Tongue (tissue), 1 donor: ENCODE measurements at regions not wholly inside any gene's neighbourhood (a gene's known extent, or its start where the extent isn't known, plus 50 kb on each side); places are given as distances from the start of the nearest gene placed in this dataset.

ENCODE experiments used
- DNase-seq: peaks from one replicate; pipeline ENCODE4 v3.0.0-alpha.2; 2015

DNA sequence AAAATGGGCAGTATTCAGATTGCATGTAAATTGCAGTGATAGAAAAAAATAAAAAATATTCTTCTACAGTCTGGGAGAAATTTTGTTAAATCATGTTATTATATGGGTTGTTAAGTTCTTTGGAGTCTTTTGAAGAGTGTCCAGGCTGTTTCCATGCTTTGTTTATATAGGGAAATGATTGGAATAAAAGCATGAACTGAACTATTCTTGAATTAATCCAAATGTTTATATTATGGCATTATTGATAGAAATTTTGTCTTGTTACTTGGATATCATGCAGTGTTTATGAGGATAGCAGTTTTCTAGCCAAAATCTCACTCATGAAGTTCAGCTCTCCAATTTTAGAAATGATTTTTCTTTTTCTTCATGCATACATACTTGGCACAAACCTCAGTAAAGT, 108.2 kb upstream of the NAV3 start:
- peak; percentile 17 for DNase-seq

DNA sequence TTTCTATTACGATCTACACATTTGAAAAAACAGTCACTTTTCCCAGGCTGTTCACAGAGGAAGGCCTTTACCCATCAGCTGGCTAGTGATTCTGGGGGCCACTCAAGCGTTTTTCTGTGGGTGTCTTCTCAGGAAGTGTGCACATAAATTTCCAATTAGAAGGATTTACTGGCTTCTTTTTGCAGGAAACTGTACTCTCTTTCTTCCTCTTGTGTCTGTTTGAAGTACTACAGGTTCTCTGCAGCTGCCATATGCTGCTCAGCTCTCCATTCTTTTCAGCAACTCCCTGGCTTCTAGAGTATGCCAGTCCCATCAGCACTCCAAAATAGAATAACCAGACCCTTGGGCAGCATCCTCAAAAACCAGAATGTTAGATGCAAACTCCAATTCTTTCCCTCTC, 110.4 kb upstream of the NAV3 start:
- DNase-seq, result no peak

DNA sequence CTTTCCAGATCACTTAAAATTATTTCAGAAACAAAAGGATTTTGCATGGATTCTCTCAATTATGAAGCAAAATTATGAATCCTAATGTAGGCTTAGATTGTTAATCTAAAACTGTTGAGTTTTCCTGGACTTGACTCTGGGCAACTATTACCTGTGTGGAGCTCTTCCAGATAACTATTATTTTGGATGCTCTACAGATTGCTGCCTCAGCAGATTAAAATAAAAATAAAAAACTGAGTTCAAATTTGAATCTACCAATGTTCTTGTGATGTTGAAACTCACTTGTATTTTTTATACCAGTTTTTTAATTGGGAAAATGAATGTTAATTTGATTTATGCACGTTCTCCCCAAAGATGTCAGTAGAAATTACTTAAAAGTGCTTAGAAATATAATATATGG, 120.5 kb upstream of the NAV3 start:
- no peak for DNase-seq

DNA sequence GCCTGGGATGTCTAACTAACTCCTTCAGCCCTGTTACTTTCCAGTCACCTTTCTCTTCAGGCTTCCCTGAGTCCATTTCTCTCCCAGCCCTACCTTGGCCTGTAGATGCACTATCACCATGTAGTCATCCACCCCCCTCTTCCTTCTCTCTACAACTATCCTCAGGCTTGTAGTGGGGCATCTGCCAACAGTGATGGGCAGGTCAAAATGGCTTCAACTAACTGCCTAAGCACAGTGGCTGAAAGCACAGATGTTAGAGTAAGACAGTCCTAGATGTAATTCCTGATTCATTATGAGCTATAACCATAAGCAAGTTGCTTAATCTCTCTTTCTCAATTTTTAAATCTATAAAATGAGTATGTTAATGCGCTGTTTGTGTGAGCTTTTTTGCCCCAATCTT, 133.6 kb upstream of the NAV3 start:
- no peak for DNase-seq

DNA sequence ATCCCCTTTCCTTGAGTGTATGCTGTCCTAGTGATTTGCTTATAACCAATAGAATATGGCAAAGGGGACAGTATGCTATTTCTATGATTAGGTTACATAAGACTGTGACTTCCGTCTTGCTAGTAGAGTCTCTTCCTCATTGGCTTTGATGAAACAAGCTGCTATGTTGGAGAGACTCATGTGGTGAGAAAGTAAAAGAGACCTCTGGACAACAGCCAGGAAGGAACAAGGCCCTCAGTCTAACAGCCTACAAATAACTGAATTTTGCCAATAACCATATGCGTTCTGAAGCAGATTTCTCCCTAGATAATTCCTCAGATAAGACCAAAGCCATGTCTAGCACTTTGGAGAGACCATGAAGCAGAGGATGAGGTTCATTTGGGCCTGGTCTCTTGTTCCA, 134.5 kb upstream of the NAV3 start:
- no peak for DNase-seq

DNA sequence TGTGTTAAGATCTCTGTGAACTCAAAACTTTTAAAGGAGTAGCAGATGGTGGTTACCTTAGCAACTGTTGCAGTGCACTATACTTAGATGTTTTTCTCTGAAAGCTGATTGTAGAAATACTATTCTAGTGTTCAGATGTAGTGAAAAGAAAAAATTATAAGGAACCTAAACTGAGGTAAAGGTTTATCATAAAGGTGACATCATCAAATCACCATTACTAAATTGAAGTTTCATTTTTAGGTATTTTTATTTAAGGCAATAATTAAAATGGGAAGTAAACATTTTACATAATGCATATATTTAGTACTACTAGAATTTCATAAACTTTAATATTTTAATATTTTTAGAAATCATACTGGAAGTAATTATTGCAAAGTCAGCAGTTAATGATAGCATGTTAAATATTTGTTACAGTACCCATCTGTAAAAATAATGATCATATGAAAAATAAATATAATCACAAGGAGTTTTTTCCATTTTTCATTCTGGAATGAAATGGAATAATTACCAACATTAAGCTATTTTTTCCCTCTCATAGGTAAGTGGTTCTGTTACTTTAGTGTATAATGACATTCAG, 141.1 kb upstream of the NAV3 start:
- no peak for DNase-seq

DNA sequence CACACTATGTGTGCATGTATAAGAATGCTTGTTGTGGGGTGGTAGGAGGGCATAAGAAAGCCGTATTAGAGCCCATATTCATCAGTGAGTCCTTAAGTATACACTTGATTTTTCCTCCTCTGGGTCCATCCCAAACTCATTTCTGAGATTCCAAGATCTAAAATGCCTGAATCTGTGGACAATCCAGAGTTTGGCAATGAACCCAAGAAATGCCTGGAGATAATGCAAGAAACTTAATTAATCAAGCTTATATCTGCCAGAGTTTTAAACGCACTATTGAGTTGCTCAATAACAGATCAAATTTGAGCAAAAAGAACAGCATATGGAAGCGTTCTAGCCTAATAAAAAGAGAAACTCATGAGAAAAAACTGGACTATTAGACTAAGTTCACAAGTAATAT, 143.4 kb upstream of the NAV3 start:
- DNase-seq, result peak; percentile 4

DNA sequence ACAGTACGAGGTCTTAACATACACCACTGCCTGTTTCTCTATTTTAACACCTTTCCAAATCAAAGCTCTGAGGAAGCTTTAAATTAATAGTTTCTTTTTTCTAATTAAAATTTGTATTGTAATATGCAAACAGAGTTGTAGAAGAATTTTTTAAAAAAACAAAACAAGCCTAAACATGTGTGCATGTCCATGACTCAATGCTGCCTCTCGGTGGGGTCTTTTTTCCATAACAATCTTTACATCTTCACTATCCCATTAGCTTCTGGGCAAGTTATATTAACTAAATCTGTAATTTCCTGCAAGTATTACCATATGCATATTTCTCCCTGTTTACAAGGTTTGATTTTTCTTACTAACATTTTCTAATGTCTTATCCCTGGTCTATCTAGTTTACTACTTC, 143.9 kb upstream of the NAV3 start:
- peak; percentile 26 for DNase-seq

DNA sequence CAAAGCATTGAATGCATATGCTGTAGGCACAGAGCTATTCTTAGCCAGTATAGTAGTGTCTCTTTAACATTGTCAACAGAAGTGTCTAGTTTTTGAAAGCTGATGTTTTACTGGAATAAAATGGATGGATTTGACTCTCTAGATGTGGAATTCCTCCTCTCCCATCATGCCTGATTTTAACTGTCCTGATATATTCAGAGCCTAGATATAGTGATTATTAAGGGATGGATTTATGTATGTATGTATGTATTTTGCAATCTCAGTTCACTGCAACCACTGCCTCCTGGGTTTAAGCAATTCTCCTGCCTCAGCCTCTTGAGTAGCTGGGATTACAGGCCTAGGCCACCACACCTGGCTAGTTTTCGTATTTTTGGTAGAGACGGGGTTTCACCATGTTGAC, 144.8 kb upstream of the NAV3 start:
- DNase-seq, result no peak

DNA sequence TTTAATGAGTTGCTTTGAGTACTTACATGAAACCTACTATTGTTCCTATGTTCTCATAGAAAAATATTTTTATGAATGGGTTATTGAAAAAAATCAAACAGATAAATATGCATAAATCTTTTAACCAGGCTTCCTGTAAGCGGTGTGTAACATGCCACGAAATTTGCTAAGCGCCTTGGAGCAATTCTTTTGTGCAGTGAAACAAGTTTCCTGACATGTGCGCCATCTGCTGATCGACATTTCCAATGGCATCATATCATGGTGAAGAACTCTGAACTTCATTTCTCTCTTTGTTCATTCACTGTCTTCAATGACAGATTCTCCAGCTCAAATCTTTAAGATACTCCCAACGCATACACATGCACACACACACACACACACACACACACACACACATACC, 145.6 kb upstream of the NAV3 start:
- peak; percentile 87 for DNase-seq

DNA sequence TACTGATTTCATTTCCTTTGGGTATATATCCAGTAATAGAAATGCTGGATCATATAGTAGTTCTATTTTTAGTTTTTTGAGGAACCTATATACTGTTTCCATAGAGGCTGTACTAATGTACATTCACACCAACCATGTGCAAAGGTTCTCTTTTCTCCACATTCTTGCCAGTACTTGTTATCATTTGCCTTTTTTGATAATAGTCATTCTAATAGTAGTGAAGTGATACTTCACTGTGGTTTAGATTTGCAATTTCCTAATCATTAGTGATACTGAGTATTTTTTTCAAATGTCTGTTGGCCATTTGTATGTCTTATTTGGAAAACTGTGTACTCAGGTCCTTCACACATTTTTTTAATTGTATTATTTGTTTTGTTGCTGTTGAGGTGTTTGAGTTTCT, 148.2 kb upstream of the NAV3 start:
- no peak for DNase-seq

DNA sequence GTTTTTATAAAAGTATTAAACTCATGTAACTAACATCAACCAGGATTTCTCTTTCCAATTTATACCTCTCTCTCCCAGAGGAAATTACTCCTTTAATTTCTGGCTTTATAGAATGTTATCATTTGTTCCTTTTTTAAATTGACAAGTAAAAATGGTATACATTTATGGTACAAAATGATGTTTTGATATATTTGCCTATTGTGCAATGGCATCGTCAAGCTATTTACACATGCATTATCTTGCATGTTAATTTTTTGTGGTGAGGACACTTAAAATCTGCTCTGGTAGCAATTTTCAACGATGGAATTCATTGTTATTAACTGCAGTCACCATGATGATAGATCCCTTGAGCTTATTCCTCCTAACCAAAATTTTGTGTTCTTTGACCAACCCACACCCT, 149.0 kb upstream of the NAV3 start:
- no peak for DNase-seq

DNA sequence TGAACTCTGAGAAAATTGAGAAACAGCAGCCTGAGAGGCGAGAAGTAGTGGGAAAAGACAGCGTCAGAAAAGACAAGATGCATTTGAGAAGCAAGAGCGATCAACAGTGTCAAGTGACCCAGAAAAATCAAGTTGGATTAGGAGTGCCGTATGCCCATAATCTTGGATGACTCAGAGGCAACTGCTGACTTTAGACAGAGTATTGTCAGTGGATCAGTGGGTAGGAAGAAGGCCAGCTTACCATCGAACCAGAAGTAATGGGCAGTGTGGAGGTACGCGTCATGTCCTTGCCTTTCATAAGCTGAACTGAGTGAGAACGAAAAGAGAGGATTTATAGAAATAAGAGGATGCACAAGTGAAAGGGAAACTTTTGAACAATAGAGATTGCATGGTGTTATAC, 151.0 kb upstream of the NAV3 start:
- no peak for DNase-seq

DNA sequence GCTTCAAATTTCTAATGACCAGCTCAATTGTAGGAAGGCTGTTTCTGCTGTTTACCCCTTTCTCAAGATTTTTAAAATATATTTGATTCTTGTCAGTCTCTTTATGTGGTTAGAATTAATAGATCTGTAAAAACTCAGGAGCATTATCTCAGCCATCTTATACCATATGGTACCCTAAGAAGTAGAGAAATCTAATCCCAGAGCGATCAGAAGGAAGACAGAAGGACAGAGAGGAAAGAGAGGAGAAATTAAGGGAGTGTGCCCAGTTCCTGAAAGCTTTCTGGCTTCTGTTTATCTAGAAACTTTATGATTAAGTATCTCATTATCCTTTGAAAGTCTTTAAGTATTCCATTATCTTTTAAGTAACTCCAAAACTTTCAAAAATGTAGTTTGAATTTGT, 152.1 kb upstream of the NAV3 start:
- DNase-seq, result no peak

DNA sequence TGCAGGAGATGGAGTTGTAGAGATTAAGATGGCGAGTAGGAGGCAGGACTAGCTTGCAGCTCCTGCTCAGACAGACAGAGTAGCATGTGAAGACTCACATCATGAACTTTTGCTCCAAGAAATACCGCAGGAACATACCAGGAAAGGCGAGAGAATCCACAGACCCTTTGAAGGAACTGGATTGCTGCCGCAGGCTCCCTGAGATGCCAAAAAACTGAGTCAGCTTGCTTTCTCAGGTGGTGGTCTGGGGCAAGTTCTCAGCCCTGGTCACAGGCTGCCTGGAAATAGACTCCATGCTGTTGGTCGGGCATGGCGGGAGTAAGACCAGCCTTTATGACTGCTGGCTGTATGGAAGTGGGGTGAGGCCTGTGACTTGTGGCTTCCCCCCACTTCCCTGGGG, 163.6 kb upstream of the NAV3 start:
- no peak for DNase-seq

DNA sequence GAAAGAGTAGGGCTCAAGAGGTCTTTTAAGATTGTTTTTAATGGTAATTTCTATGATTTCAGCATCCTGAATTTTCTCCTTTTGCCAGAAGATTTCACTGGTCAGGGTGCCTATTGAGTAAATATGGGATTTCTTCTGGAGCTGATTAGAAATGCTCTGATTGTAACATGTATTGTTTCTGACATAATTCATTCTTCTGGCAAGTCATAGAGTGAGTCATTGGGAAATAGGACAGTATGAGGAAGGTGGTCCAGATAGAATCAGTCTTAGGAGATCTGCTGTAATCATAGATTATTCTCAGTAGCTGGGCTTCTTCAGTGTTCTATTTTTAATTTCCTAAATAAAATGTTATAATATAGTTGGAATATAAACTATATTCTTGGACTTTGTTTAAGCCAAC, 182.0 kb upstream of the NAV3 start:
- DNase-seq, result no peak

DNA sequence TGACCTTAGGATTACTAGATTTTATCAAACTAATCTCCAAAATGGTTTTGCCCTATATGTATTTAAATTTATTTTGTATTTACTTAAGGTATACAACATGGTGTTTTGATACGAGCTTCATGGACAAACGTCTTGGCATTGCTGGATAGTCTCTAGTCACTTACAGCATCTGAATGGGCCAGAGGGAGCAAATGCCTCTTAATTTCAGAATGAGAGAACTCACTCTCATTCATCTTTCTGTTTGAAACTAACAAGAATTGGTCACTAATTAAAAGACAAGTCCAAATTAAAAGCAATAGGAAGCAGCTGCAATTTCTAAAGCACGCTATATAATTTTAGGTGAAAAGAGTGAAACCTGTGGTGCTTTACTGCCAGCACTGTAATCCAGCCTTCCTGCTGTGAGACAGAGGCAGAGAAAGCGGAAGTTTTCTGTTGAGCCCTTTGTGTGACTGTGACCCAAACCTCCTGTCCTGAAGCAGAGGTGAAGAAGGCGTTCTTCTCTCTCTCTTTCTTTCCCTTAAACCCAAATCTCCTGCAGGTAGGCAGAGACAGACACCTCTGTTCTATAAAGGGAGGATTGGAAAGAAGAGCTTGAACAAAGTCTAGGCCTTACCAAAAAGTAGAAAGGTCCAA, 184.6 kb upstream of the NAV3 start:
- no peak for DNase-seq

DNA sequence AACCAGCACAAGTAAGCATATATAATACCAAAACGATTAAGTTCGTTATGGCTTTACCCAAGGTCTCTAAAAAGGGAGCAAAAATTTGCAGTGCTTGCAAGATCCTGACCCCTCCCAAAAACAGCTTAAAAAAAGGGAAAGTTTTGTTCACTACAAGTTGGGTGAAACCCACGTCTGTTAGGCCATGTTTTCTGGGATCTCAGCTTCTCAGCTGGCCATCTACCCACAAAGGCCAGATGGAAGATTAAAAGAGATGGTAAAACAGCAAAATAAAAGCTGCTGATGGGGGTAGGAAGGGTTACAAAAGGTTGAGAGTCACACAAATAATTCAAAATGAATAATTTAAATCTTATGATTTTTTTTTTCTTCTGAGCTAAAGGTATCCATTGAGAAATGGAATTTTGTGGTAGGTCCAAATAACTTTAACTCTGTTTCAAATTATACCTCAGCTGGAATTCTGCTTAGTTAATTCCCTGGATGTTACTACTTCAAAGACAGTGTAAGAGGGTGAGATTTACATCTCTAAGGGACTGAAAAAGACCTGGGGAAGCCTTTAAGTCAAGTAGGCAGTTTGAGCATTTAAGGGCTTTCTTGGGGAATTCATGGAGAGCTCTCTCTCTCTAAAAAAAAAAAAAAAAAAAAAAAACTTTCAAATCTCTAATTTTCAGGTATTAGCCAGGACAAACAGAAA, 185.6 kb upstream of the NAV3 start:
- no peak for DNase-seq

DNA sequence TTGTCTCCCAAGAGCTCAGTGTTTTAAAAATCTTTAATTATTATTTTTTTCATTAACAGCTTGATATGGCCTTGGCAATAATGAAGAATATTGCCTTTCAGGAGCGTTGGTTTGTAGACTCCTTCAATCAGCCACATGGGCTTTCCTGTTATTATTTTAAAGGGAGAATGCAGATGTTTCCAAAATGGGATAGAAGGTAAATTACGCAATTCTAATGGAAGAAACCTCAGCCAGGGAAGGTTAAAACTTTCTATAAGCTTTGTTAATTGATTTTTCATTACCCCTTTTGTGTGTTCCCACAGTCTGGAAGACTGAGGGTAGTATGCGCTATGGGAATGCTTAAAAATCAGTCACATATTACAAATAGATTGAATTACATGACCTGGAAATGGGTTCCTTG, 188.4 kb upstream of the NAV3 start:
- DNase-seq, result no peak

DNA sequence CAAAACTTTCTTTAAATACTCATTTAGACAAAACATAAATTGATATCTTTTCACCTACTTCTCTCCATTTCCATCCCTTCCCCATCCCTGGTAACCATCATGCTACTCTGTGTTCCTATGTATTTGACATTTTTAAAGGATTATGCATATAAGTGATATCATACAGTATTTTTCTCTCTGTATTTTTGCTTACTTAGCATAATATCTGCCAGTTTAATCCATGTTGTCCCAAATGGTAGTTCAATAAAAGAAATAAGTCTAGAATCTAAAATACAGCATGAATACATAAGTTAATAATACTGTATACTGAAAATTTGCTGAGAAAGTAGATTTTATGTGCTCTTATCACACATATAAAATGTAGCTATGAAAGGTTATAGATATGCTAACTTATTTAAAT, 190.3 kb upstream of the NAV3 start:
- DNase-seq, result no peak

DNA sequence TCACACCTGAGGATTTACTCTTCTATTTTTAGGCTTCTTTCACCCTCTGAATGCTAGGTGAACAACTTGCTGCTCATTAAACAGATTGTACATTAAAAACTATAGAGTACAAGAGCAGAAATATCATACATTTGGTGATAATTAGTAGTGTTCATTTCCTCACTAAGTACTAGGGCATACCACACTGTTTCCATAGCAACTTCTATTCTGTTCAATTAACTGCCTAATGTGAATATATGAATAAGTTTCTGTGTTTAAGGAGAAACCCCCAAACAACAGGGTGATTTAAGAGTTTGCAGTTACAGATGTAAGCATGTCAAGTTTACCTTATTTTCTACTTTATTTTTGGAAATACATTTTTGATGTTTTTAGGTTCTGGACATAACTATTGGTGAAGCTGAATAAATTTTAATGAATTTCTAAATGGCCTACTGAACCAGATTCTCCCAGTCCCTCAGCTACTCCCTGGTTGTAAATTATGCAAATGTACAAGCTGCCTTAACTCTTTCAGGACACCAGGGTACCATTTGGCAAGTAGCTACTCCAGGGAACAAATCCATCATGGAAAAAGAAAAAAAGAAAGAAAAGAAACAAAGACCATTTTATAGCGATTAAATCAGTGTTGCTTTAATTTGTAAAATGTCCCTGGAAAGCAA, 199.8 kb upstream of the NAV3 start:
- no peak for DNase-seq

DNA sequence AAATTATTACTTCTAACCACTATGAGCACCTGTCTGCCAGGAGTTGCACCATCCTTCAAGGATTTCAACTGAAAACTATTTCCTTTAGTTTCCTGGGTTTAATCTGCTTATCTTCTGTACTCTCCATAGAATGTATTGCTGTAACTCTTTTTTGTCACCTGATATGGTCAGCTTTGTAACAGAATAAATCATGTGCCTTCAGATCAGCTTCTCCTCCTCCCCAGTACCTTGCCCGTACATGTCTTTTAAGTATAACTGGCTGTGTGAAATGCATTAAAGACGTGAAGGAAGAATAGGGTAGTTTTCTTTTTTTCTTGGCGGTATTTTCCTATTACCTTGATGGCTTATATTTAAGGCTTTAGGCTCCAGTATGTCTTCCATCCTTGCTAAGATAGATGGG, 200.3 kb upstream of the NAV3 start:
- DNase-seq, result no peak

DNA sequence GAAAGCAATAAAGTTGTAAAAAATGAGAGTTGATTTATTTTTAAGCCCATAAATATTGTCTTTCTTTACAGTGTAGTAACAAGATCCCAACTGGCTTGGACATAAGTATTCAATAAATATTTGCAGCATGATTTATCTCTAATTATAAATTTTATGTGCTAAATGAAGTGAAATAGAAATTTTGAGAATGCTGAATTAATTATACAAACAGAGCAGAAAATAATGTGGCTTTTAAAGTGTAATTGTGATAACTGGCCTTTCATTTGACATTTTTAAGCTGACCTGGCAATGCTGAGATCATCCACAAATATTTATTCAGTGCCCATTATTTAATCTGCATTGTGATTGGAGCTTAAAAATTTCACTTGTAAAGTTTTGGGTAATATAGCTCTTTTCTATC, 201.6 kb upstream of the NAV3 start:
- no peak for DNase-seq

DNA sequence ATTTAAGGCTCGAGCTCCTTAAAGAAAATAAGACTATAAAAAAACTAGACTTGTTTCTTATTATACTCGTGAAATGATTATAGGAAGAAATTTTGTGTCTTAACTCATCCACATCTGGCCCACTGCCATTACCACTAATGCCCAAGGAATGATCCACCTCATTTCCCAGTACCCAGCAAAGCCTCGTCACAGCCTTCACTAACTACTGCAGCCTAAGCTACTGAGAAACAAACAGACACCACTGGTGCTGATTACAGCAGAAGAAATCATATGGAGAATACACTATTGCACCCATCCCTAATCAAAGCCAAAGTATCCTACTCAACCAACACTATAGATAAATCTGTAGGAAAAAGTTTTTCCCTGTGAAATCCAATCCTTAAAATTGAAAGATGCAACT, 205.3 kb upstream of the NAV3 start:
- DNase-seq, result no peak
